Psoas muscle (tissue), 7 donors: ENCODE measurements at regions not wholly inside any gene's neighbourhood (a gene's known extent, or its start where the extent isn't known, plus 50 kb on each side); places are given as distances from the start of the nearest gene placed in this dataset.

ENCODE experiments used
- ATAC-seq, 4 donors: fragments of 200-7000 bp; cut with Tn5 transposase; one replicate each; pipeline ENCODE4 v1.9.1; 2020; ENCODE audit warnings: moderate library complexity in 3 of 4, mild to moderate bottlenecking in 2 of 4
- DNase-seq, 2 donors: peaks; one replicate each; pipeline ENCODE4 v3.0.0-alpha.2; 2020
- H3K27ac ChIP-seq: fragments of 200-600 bp; one replicate; pipeline ENCODE4 v1.8.0; 2022
- H3K27me3 ChIP-seq, 3 donors: fragments of 200-600 bp in 1 of 3; one replicate each; pipeline versions ENCODE4 v1.6.1 to v1.8.0; 2013 to 2022; ENCODE audit warnings: low read length in 2 of 3, mild to moderate bottlenecking in 2 of 3, moderate library complexity in 1 of 3; ENCODE audit not compliant: insufficient read depth in 3 of 3
- H3K36me3 ChIP-seq, 2 donors: fragments of 200-600 bp in 1 of 2; one replicate each; pipeline versions ENCODE4 v1.6.1 to v1.8.0; 2013 to 2022; ENCODE audit warnings: low read depth in 1 of 2, mild to moderate bottlenecking in 1 of 2, moderate library complexity in 1 of 2; ENCODE audit not compliant: insufficient read depth in 1 of 2
- H3K4me1 ChIP-seq: fragments of 200-600 bp; one replicate; pipeline ENCODE4 v1.8.0; 2022
- H3K4me3 ChIP-seq: fragments of 200-600 bp; one replicate; pipeline ENCODE4 v1.8.0; 2022; ENCODE audit warnings: mild to moderate bottlenecking
- H3K9me3 ChIP-seq: fragments of 200-600 bp; one replicate; pipeline ENCODE4 v1.8.0; 2022
- CTCF ChIP-seq: fragments of 200-600 bp; IDR thresholded peaks from one replicate; pipeline ENCODE4 v1.8.0; 2022; ENCODE audit warnings: antibody characterized with exemption
- WGBS, 3 donors: extraction: QIAGEN DNeasy Blood & Tissue Kit; methylation state at CpG; one replicate each; pipeline versions ENCODE4 v1.1.6 to v1.1.7; 2013; 5-methylcytosine and 5-hydroxymethylcytosine counted together
- intact Hi-C, 2 donors: fragments of 100-400 bp; cut with DNase I; formaldehyde crosslinking; loops; one replicate each; pipeline versions ENCODE4 v1.11.0 to v1.14.2; 2022
- donor health status: healthy with polysubstance abuse.
- donor health status: DM: no; HTN: no; CAD: no; lungs with moderate emphysema.
- donor health status: Bipolar disorder and iron deficiency.
- donor health status: healthy.
- donor health status: DM: yes; HTN: yes; CAD: no.
- donor health status: DM: no; HTN: no; CAD: no.
- donor health status: DM: yes; HTN: yes; CAD: no.

DNA sequence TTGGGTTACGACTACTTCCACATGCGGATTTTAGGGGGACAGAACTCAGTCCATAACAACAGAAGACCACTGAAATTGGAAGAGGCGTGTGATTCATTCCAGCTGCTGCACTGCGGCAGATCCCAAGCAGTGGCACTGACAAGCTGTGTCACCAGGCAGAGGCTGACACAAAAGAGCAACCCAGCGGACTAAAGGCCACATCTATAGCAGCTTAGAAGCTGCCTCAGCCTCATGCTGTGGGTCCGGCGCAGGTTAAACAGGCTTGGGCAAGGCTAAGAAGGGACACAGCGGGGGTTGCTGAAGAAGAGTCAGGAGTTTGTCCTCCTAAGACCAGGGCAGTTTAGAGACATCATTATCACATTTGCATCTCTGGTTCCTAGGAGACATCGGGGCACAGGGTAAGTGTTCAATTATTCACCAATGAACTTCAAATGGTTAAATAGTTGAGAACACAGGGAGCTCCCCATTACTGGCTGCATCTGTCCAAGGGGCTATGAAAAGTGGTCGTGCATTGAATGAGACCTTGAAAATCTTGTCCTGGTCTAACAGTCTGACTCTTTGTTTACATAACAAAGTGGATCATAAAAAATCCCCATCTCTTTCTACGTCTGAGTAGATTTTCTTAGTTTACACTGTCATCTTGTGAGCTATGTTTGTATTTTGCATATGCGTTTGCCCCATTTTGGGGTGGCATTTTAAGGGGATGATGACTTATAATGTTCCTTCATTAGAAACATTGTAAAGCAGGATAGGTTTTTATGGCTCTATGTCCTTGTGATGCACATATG is 162.3 kb upstream of the TRIB2 start:
- intact Hi-C loops, result no loop called here
- 76 to 84% (median 80%) methylated on average over 12 of the region's 12 CpGs for WGBS, 3 donors
- Histone ChIP-seq H3K4me3 (no peak overlapping the region), H3K4me1 (no peaks in the 10 kb centered on the region), H3K27me3 (no peaks in the 10 kb centered on the region), H3K27ac (no peak overlapping the region), H3K9me3 (no peaks in the 10 kb centered on the region), H3K36me3 (no peaks in the 10 kb centered on the region)
- TF ChIP-seq CTCF, result no peak
- no peak for DNase-seq
- ATAC-seq, result no peak

DNA sequence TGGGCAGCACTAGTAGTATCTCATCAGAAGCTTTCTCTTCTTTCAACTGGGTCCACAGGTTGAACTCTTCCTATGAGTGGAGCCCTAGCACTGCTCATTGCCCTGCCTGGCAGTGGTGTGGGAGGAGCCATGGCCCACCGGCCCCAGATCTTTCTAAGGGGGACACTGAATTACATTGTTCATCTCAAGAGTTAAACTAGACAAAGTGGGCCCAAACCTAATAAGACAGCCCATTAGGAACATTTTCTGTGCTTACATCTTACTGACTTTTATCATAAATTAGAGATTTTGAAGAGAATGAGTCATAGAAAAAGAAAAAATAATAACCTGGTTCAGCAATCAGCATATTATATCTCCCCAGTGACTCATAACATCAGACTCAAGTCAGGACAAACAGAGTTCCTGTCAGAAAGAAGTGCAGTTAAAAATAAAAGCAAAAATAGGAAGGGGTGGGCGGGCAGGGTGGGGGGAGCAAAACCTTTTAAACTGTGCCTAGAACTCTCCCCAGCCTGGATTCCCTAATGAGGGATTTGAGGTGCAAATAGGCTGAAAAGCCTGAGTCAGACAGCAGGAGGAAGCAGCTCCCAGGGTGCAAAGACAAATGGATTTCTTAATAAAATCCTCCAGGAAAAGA is 161.6 kb upstream of the TRIB2 start:
- ATAC-seq (no peak), DNase-seq (no peak)
- Histone ChIP-seq H3K4me3 (no peak overlapping the region), H3K9me3 (no peaks in the 10 kb centered on the region), H3K36me3 (no peaks in the 10 kb centered on the region), H3K27ac (no peak overlapping the region), H3K4me1 (no peaks in the 10 kb centered on the region), H3K27me3 (no peaks in the 10 kb centered on the region)
- 38 to 44% (median 41%) methylated on average over 2 of the region's 2 CpGs for WGBS, 3 donors
- intact Hi-C loops, result no loop called here
- TF ChIP-seq CTCF, result no peak

GRCh38 chr2:12556762-12557161 is 160.0 kb upstream of the TRIB2 start:
- TF ChIP-seq CTCF, result no peak
- ATAC-seq (no peak), DNase-seq (no peak)
- Histone ChIP-seq H3K36me3 (no peaks in the 10 kb centered on the region), H3K4me1 (no peaks in the 10 kb centered on the region), H3K27me3 (no peaks in the 10 kb centered on the region), H3K9me3 (no peaks in the 10 kb centered on the region), H3K4me3 (no peak overlapping the region), H3K27ac (no peak overlapping the region)
- intact Hi-C loops, result no loop called here
- 81 to 85% (median 85%) methylated on average over 5 of the region's 5 CpGs for WGBS, 3 donors

- ATAC-seq, result no peak
- 93% methylated on average over 4 of the region's 4 CpGs for WGBS, 3 donors
- no peaks in the 10 kb centered on the region for H3K4me1 ChIP-seq
- no peaks in the 10 kb centered on the region for H3K27me3 ChIP-seq
- intact Hi-C loops, result no loop called here
- H3K36me3 ChIP-seq, result no peaks in the 10 kb centered on the region
- no peaks in the 10 kb centered on the region for H3K9me3 ChIP-seq
- TF ChIP-seq CTCF, result no peak
- no peak overlapping the region for H3K27ac ChIP-seq
- DNase-seq, result no peak
- no peak overlapping the region for H3K4me3 ChIP-seq
These were observed 159.0 kb upstream of the TRIB2 start for GRCh38 chr2:12557688-12558087.
